ENCODE measurements at regions not wholly inside any gene's neighbourhood (a gene's known extent, or its start where the extent isn't known, plus 50 kb on each side); places are given as distances from the start of the nearest gene placed in this dataset.

DNA sequence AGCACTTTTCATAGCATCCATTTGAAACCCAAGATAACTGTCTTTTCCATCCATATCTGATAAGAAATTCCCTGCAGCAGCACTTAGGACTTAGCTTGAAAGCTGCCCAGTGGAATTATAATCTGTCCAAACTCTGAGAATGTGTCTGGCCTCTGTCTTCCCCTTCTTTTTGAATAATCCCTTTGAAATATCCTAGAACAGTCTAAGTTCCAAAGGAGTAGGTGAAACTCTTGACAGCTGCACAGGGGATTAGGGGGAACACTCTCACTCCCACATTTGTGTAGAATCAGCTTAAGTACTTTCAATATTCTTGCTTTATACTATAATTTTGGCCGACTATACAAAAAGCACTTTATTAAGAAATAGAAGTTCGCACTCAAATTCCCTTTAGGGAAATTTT, 157.7 kb downstream of the PAPSS1 start:
- TF ChIP-seq, protein P1, sequence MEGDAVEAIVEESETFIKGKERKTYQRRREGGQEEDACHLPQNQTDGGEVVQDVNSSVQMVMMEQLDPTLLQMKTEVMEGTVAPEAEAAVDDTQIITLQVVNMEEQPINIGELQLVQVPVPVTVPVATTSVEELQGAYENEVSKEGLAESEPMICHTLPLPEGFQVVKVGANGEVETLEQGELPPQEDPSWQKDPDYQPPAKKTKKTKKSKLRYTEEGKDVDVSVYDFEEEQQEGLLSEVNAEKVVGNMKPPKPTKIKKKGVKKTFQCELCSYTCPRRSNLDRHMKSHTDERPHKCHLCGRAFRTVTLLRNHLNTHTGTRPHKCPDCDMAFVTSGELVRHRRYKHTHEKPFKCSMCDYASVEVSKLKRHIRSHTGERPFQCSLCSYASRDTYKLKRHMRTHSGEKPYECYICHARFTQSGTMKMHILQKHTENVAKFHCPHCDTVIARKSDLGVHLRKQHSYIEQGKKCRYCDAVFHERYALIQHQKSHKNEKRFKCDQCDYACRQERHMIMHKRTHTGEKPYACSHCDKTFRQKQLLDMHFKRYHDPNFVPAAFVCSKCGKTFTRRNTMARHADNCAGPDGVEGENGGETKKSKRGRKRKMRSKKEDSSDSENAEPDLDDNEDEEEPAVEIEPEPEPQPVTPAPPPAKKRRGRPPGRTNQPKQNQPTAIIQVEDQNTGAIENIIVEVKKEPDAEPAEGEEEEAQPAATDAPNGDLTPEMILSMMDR (IDR thresholded peaks at IDR 0.05; ENCODE audit: poor library complexity, severe bottlenecking) = no peak
- no peak for TF ChIP-seq SMC3 (conservative IDR thresholded peaks at IDR 0.05; ENCODE audit: poor library complexity)
- TF ChIP-seq, protein P2, sequence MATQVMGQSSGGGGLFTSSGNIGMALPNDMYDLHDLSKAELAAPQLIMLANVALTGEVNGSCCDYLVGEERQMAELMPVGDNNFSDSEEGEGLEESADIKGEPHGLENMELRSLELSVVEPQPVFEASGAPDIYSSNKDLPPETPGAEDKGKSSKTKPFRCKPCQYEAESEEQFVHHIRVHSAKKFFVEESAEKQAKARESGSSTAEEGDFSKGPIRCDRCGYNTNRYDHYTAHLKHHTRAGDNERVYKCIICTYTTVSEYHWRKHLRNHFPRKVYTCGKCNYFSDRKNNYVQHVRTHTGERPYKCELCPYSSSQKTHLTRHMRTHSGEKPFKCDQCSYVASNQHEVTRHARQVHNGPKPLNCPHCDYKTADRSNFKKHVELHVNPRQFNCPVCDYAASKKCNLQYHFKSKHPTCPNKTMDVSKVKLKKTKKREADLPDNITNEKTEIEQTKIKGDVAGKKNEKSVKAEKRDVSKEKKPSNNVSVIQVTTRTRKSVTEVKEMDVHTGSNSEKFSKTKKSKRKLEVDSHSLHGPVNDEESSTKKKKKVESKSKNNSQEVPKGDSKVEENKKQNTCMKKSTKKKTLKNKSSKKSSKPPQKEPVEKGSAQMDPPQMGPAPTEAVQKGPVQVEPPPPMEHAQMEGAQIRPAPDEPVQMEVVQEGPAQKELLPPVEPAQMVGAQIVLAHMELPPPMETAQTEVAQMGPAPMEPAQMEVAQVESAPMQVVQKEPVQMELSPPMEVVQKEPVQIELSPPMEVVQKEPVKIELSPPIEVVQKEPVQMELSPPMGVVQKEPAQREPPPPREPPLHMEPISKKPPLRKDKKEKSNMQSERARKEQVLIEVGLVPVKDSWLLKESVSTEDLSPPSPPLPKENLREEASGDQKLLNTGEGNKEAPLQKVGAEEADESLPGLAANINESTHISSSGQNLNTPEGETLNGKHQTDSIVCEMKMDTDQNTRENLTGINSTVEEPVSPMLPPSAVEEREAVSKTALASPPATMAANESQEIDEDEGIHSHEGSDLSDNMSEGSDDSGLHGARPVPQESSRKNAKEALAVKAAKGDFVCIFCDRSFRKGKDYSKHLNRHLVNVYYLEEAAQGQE (IDR thresholded peaks at IDR 0.05; ENCODE audit: borderline replicate concordance) = no peak
- TF ChIP-seq MXI1 (conservative IDR thresholded peaks at IDR 0.05; ENCODE audit: poor library complexity, severe bottlenecking) = no peak
- TF ChIP-seq POLR2AphosphoS5 (IDR thresholded peaks at IDR 0.05) = no peak

All from neural cell (in vitro differentiated cells).